ENCODE measurements at regions not wholly inside any gene's neighbourhood (a gene's known extent, or its start where the extent isn't known, plus 50 kb on each side); places are given as distances from the start of the nearest gene placed in this dataset.

DNA sequence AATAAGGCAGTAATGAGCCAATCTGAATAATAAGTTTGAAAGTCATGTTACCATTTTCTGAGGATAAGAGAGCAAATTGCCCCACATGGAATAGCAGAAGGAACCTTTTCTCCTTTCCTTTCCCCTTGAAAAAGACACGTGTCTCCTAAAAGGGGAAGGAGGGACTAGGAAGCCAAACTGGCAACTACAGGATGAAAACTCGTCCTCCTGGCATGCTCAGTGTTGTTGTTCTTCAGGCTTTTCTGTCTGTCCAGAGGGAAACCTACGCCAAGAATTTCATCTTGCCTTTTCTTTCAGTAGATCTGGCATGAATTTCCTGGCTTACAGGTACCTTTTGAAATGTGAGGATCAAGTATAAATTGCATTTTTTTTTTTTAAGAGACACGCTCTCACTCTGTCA, 355.9 kb upstream of the TLE4 start:
- no peak for DNase-seq (ENCODE audit: low read depth)

DNA sequence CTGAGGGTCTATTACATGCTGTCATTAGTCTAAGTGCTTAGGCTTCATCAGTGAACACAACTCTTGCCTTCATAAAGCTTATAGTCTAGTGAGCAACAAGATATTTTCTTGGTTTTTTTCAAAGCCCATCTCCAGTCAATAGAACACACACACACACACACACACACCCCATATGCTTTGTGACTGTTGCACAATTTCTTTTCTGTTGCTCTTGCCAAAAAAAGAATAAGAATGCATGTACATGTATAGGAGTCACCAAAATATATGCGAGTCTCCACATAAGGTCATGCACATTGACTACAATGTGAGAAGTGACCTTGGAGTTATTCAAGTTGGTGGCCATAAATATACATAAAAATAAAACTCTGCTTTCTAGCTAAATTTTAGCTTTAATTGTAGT, 351.5 kb upstream of the TLE4 start:
- DNase-seq (ENCODE audit: low read depth), result no peak

DNA sequence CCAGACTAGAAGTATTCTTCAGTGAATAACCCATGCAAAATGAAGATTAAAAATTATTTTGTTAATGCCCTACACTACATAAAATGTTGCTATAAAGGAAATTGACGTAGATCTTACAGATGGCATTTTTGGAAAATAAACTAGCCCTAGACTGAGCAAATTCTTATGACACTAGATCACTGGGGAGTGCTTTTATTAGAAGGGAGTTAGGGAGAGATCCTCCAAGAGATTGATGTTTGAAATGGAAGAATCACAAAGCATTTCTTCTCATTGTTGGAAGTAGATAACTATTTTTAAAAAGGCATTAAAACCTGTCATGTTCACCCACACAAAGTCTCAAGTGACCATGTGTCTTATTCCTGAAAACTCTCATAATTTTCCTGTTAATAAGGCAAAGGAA, 351.1 kb upstream of the TLE4 start:
- DNase-seq (ENCODE audit: low read depth), result no peak

DNA sequence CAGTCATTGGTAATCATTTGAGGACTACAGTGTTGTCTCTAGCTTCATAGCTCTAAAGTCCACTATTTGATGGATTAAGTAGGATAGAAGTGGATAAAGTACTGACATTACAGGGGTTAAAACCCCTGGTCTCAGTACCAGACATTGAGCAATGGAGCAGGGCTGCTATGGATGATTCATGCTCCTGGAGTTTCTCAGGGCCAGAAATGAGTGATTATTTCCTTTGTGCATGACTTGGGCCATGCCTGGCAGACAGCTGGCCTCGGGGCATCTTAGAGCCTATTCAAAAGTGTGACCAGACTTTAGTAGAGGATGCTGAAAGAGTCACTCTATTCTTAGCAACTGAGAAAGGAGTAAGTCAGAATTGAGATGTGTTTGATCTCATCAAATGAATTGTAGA, 350.7 kb upstream of the TLE4 start:
- no peak for DNase-seq (ENCODE audit: low read depth)

DNA sequence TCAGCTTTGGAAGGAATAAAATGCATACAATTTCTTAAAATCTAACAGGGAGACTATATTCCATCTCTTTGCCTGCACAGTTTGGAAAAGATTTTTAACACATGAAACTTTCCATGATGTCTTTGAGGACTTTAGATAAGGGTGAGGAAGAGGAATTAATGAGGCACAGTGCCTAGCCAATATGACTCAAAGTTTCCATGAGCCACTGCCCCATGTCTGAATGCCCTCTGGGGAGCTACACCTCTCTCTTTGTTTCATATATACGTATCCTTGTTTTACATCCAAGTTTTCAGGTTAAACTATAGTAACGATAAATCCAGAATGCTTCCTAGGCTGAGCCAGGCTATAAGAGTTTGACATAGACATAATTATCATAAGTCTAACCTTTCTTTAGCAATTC, 349.3 kb upstream of the TLE4 start:
- no peak for DNase-seq (ENCODE audit: low read depth)

DNA sequence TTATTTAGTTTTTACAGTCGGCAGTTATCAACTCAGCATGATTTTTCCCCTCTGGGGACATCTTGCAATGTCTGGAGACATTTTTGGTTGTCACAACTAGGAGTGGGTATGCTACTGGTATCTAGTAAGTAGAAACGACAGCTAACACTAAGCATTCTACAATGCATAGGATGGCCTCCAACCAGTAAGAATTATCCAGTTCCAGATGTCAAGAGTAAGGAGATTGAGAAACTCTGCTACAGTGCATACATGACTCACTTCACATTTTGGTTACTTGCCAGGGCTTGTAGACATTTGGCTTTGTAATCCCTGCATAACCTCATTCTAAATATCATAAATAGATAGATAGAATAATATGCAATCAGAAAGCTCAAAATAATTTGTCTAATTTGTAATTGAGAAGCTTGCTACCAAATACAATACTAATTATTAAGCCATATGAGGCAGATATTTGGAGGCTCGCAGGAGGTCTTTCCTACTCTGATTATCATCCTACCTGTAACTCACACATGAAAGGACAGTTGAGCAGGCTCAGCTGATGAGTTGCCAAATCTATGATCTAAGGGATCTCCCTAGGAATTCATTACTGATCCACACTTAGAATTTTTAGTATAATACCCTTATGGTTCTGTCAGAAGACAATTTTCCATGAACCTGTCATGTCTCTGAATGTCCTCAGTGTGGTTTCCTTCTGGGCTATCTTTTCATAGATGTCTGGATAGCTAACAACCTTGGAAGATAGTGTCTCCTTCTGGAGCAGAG, 346.9 kb upstream of the TLE4 start:
- no peak for DNase-seq (ENCODE audit: low read depth)

DNA sequence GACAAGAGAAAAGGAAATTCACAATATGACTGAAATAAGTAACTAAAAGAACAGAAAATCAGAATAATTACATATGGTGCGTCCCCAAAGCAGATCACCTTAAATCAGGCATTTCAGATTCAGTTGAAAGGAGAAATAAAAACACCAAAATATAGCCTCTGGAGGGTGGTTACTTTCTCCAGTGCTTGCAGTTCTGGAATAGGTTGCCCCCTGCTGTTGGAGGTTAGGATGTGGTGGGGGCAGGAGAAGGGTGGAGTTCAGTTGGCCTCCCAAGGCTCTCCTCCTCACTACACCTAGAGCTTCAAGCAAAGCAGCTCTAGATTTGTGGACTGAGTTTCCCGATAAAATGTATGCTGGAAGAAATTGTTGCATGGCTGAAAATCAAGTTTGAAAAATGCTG, 338.2 kb upstream of the TLE4 start:
- DNase-seq (ENCODE audit: low read depth), result no peak

DNA sequence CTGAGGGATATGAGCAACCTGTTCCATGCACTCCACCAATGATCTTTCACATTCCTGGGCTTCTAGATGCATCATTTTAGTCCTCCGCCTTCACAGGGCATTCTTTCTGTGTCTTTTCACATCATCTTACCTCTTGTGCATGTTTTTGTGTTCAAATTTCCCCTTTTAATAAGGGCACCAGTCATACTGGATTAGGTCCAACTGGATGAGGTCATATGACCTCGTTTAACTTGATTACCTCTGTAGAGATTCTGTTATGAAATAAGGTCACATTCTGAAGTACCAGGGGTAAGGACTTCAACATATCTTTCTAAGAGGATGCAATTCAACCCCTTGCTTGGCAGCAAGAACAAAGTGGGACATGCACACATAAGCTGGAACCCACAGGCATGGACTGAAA, 335.3 kb upstream of the TLE4 start:
- no peak for DNase-seq (ENCODE audit: low read depth)

DNA sequence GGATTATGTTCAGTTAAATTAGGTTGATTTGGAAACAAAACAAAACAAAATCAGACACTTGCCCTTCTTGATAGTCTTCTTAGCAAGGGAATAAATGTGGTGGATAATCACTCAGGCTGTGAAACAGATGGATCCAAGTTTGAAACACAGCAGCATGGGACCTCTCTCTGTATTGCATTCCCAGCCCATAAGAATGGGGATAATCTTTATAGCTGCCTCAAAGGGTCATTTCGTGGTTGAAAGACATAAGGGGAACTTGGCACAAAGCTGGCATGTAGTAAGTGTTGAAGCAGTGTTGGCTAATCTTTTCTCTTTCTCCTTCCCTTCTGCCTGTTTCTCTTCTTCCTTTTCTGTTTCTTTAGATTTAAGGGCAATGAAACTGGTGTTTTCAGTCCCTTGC, 333.9 kb upstream of the TLE4 start:
- no peak for DNase-seq (ENCODE audit: low read depth)

DNA sequence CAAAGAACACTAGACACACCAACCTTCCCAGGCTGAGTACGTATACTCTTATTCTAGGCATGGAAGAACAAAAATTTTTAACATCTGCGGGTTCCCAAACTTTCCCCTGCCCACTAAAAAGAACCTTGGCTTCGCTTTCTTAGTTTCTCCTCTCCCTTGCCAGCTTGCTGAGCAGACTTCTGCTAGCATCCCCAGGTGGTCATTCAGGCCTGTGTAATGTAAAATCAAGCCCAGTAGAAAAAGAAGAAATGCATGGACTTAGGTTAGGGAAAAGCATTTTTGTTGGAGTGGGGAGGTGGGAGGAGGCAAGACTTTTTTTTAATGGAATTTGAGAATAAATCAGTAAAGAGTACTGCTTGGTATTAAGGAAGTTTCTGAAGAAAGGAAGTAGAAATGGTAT, 331.0 kb upstream of the TLE4 start:
- DNase-seq (ENCODE audit: low read depth), result no peak

DNA sequence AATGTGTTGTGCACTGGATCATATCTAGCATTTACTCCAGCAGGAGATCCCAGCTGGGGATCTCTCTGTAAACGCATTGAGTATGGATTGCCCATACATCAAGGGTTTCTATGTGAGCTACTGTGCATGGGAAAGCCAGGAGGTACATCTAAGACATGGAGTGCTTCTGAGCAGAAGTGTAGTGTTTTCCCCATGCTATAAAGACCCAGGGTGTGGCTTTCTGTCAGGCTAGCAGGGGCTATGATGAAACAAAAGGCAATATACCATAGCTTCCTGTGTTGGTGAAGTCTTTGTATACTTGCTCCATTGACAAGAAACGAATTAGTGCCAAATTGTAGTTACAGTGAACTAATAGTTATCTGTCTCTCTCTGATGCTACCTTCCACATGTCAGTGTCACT, 329.3 kb upstream of the TLE4 start:
- DNase-seq (ENCODE audit: low read depth), result no peak

DNA sequence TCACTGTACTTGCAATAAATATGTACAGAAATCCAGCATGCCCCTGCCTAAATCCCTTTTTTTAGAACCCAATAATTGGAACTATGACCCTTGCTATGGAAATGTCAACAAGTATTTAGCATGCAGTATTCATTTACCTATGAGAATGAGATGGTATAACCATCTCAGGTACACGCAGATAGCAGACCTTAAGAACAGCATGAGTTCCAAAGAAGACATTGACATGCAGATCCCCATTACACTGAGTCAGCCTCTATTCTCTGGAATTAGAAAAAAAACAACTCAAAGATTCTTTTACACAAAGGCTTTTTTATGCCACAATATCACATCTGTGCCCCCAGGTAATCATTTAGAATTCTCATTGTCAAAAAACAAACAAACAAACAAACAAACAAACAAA, 325.6 kb upstream of the TLE4 start:
- no peak for DNase-seq (ENCODE audit: low read depth)

DNA sequence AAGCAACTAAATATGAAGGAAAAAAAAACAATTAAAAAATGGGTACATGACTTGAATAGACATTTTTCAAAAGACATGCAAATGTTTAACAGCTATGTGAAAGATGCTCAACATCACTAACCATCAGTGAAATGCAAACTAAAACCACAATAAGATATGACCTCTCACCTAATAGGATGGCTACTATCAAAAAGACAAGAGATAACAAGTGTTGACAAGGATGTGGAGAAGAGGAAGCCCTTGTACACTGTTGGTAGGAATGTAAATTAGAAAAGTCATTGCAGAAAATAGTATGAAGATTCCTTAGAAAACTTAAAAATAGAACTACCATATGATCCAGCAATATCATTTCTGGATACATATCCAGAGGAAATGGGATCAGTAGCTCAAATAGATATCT, 324.7 kb upstream of the TLE4 start:
- no peak for DNase-seq (ENCODE audit: low read depth)

DNA sequence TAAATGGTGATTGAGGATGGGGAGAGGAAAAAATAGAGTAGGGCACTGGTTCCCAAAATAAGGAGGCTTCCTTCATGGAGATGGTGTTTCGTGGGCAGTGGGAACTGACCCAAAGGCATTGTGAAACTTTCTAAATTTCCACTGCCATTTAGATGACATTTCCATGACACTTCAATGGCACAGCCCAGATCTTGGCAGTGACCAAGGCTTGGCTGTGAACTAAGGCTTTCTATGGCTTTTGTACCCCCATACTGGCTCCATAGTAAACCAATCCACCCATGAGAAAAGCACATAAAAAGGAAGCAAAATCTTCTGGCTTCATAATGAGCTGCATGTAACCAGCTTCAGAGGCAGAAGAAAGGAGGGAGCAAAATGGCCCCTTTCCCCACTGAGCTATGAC, 321.0 kb upstream of the TLE4 start:
- DNase-seq (ENCODE audit: low read depth), result no peak

DNA sequence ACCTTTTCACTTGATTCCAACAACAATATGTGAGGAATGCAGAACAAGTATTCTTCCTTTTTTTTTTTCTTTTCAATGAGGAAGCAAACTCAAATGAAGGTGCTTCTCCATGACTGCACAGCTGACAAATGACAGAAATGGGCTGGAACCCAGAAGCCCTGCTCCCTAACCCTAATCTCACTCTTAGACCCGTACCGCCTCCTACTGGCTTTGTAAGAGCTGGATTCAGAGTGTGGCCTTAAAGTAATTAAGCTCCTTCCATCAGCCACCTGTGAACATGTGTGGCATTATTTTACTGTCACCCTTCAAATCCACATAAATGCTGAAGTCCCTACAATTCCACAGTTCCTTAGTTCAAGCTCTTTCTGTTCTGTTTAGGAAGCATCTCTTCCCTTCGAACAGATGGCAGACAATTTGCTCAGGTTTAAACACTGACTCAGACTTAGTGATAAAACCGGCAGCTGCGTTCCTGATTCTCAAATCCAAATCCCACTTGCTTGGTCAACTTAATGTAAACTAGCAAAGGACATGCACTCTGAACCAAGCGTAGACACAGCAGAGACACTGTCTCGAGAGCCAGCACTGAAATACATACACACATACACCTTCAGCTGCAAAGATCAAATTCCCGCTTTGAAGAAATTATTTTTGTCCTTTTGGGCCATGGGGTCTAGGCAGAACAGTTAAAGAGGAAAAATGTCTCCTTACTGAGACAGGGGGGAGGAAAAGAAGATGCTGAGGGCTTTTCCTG, 316.7 kb upstream of the TLE4 start:
- no peak for DNase-seq (ENCODE audit: low read depth)

DNA sequence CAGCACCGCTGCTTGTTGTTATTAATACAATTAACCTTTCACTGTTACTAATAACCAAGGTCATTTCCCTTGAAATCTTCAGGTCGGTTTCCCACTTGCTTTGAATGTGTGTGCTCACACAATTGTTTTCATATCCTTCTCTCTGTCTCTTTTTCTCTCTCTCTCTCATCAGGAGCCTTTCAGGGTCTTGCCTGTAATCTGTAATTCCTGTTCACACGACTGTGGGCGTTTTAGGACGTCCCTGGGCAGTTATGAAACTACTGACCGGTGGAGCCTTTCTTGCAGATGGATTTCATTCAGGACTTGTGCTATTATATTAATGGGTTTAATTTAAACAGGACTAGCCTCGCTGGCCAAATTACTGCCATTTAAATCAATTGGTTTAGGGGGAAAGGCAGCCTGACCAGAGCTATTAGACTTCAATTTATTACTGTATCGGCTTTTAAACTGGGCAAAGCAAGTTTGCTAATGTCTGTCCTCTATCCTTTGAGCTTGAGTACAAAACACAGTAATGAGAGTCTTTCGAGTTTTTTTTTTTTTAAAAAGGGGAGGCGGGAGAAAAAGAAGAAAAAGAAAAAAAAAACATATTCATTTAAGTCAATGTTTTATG, 316.0 kb upstream of the TLE4 start:
- no peak for DNase-seq (ENCODE audit: low read depth)

DNA sequence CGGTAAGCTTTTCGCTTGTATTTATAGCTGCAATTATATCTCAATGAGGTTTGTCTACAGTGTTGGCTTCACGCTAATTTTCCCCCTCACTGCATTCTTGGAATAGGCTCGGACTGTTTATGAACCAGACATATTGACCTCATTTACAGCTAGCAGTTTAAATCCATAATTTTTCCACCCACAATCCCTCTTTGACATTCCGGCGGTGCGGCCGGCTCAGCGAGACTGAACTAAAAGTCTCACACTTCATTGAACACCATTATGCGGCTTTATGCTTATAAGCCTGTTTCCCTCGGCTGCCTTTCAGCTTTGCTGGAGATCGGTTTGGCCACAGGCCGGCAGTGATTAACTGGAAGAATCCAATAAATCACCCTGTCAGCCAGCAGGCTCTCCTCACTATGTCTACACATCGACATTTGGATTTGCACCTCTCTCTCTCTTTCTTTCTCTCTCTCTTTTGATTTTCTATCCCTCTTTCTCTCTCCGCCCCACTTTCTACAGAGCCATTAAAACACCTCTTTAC, 315.0 kb upstream of the TLE4 start:
- DNase-seq (ENCODE audit: low read depth), result no peak

DNA sequence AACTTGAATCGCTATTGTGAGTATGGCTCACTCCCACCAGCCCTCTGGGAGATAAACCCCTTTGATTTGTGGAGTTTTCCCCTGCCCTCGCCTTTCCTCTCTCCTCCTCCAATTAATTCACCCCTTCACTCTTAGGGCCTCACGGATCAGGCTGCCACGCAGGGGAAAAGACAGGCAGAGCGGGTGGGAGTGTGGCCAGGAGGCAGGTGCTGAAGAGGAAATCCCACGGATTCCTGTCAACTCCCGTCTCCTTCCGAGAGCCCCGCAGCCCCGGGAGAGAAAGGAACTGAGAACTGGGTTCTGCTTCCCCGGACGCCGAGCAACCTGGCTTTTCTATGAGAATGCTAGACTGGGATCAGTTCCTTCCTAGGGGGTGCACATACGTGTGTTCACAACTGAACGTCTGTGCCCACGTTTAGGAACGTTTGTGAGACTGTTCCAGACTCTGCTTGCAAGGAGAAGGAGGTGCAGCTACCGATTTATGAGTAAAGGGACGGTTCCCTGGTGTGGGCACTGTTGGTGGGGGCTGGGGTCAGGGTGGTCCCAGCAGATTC, 314.5 kb upstream of the TLE4 start:
- no peak for DNase-seq (ENCODE audit: low read depth)

DNA sequence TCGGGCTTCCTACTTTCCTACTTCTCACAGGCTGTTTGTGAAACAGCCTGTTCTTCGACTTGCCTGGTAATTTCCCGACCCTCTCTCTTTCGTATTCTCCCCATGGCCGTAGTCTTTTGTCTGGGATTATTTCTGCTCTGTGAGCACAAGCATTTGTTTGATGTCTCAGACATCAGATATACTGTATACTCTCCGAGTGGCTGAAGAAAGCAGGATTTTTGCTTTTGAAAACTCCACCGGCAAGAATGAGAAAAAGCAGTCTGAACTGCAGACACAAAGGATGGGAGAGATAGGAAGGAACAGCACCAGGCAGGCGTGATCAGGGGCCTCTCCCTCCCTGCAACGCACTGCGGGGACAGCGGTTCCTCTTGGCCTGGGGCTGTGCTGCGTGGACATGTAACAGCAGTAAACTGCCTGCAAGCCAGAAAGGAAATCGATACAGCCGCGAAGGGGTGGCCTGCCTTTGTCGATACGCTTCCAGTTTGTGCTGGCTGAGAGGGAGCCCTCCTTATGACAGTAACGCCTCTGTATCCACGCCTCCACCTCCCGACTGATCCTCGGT, 313.9 kb upstream of the TLE4 start:
- no peak for DNase-seq (ENCODE audit: low read depth)

DNA sequence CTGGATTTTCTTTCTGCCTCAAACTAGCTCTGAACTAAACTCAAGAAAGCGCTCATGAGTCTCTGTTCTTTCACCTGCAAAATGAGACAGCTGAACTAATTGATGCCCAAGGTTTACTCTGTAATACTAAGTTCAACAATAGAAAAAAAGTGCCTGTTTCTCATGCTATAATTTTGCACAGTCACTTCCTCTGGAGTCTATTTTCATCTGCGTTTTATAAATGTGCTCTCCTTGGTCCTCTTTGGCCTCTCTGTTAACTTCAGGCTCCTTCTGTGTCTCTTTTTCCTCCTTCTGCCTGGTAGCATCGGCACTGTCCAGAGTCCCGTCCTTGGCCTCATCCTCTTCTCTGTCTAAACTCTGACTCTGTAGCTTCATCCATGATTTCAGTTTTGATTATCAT, 311.9 kb upstream of the TLE4 start:
- no peak for DNase-seq (ENCODE audit: low read depth)

DNA sequence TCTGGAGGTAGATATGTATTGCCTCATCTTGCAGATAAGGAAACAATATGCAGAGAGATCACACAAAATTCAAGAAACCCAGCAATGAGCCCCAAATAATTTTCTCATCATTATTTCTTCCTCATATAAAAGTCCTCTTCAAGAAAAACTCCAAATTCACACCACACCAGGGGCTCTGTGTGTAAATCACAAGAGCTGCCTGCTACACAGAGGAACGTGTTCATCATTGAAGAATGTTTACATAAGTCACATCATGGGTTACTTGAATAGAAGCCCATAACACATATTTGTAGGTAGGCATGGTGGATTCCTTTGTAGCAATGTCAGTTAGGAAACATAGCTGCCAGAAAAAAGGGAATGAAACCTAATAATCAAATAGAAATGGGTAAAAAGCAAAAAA, 308.1 kb upstream of the TLE4 start:
- no peak for DNase-seq (ENCODE audit: low read depth)

DNA sequence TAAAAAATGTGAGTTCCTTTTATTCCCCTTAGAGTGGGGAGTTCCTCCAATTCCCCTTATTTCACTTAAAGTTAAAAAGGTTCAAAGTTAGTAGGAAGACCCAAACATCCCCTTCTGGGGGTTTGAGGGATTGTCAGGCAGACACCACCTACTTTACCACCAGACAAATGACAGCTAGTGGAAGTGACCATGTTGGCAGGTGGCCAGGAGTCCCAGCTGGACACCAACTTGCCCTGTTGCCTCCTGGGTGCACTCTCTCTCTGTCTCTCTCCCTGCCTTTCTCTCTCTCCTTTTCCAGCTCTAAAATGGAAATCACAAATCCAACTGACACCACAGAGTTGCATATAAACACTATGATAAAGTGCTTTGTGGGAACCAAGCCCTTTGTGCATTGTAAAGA, 307.7 kb upstream of the TLE4 start:
- DNase-seq (ENCODE audit: low read depth), result no peak
